Adrenal gland (tissue), 5 donors: ENCODE measurements at regions not wholly inside any gene's neighbourhood (a gene's known extent, or its start where the extent isn't known, plus 50 kb on each side); places are given as distances from the start of the nearest gene placed in this dataset.

Experiments
- CTCF ChIP-seq, 6 experiments: fragments of 450-650 bp in 4 of 6; fragments of 200-600 bp in 2 of 6; sonication (generic) in 1 of 6; IDR thresholded peaks; 1 replicate in 5 of 6; 2 replicates in 1 of 6; pipeline versions ENCODE4 v1.5.1 to v1.8.0; 2016 to 2021; ENCODE audit warnings: antibody characterized with exemption in 6 of 6, mild to moderate bottlenecking in 2 of 6, moderate library complexity in 1 of 6
- POLR2A ChIP-seq, 2 donors: fragments of 450-650 bp; IDR thresholded peaks; one replicate each; pipeline ENCODE4 v1.6.1; 2017; ENCODE audit warnings: antibody characterized with exemption in 2 of 2, mild to moderate bottlenecking in 2 of 2, moderate library complexity in 1 of 2
- donor health status: DM: no; HTN: no; CAD: no.

- TF ChIP-seq CTCF (IDR thresholded peaks at IDR 0.05): no peak
- TF ChIP-seq POLR2A (IDR thresholded peaks at IDR 0.05): no peak
Measured at GRCh38 chr1:218673170-218673569, 328.0 kb downstream of the TGFB2 start.
